Astrocyte of the cerebellum (primary cell): ENCODE measurements at regions not wholly inside any gene's neighbourhood (a gene's known extent, or its start where the extent isn't known, plus 50 kb on each side); places are given as distances from the start of the nearest gene placed in this dataset.
"Not testable (repeated sequence)": the region's sequence is repeated elsewhere in the genome, so short reads cannot be mapped to it uniquely, and the experiment has no call there.

Experiments used
- DNase-seq: peaks from one replicate; pipeline ENCODE4 v3.0.0-alpha.2; 2011; ENCODE audit warnings: low read depth
- H3K4me3 ChIP-seq: 2 replicates; pipeline ENCODE4 v1.5.1; 2011; ENCODE audit warnings: mild to moderate bottlenecking, low read depth, low read length, moderate library complexity
- CTCF ChIP-seq: IDR thresholded peaks from 2 replicates; pipeline ENCODE4 v1.5.1; 2012; ENCODE audit warnings: low read length, low read depth, moderate library complexity, mild to moderate bottlenecking; ENCODE audit errors: missing control alignments
- in situ Hi-C: cut with HindIII; loops from 2 replicates; pipeline ENCODE4 v1.10.0; 2017; ENCODE audit warnings: low sequenced_read_pairs

DNA sequence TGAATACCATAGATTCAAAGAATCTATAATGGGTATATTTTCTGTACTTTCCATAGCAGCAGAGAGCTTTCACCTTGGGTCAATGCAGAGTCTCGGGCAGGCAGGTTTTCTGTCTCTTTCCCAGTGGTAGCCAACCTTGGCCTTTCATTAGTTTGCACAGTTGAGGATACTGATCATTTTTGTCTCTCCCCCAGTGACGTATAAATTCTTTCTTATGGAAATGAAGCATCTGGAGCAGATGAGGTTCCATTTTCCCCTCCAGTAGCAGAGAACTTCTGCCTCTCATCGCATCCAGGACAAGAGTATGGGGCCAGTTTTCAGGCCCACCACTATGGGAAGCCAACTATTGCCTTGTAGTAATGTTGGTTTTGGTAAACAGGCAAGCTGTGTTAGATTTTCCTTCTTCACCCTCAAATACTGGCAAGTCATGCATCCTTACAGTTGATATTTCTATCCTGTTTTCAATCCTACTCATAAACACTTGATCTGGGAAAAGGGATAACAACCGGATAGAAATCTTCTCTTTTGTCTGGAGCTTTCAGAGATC, 845.2 kb upstream of the CDH18 start:
- no peak for TF ChIP-seq CTCF
- in situ Hi-C loops: no loop called here
- no peak overlapping the region for H3K4me3 ChIP-seq
- DNase-seq: no peak

GRCh38 chr5:20832204-20833080, 844.4 kb upstream of the CDH18 start:
- no peak overlapping the region for H3K4me3 ChIP-seq
- TF ChIP-seq CTCF: no peak
- no peak for DNase-seq
- in situ Hi-C loops: no loop called here

DNA sequence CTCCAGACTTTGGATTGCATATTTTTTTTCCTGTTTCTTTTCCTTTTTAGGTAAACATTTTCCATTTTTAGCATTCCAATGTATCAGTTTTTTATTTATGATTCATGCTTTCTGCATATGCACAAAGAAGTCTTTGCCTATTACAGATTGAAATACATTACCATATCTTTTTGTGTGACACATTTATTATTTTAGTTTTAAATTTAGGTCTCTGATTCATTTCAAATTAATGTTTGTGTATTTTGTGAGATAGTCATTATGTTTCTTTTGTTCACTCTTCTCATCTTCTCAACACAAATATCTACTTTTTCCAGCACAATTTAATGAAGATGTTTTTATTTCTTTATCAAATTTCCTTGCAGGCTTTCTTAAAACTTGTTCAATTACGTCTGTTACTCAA, 838.0 kb upstream of the CDH18 start:
- DNase-seq, in situ Hi-C loops, H3K4me3 ChIP-seq: not testable (repeated sequence)

GRCh38 chr5:20797216-20797615, 809.2 kb upstream of the CDH18 start:
- H3K4me3 ChIP-seq, in situ Hi-C loops, DNase-seq: not testable (repeated sequence)

GRCh38 chr5:20784755-20785154, 796.8 kb upstream of the CDH18 start:
- DNase-seq, in situ Hi-C loops: not testable (repeated sequence)

DNA sequence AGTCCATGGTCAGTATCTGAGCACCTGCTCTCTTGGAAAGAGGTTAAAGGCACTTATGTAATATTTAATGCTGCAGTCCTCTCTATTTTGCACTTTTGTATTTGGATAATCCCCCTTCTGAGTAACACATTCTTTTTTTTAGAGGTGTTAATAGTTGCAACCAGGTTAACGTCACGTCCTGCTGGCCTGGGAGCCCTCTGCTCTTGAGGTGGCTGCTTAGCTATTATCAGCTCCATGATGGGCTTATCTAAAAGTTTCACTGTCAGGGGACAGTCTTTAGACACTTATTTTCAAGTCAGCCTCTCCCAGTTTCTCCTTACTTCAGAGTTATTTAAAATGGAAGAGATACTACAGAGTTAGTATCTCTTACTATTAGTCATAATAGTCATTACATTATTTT, 795.5 kb upstream of the CDH18 start:
- in situ Hi-C loops, H3K4me3 ChIP-seq, DNase-seq: not testable (repeated sequence)

More at GRCh38 chr5:20784755-20785154, 796.8 kb upstream of the CDH18 start:
- not testable (repeated sequence) for H3K4me3 ChIP-seq

GRCh38 chr5:20771338-20771737, 783.3 kb upstream of the CDH18 start:
- H3K4me3 ChIP-seq, DNase-seq, in situ Hi-C loops: not testable (repeated sequence)

DNA sequence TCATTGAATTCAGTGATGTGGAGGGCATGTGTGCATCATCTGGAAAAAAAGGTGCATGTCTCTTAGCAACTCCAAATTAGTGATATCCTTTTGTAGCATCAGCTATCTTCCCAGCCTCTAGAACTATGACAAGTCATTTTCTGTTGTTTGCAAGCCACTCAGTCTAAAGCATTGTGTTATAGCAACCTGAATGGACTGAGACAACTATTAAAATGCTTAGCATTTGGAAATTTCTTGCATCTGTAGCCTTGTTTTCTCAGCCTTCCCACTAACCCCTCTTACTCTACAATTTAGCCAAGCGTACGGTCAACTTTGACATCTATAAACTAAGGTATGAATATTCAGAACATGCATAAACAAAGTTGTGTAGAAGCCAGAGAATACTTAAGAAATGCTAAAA, 777.1 kb upstream of the CDH18 start:
- in situ Hi-C loops, DNase-seq, H3K4me3 ChIP-seq: not testable (repeated sequence)

DNA sequence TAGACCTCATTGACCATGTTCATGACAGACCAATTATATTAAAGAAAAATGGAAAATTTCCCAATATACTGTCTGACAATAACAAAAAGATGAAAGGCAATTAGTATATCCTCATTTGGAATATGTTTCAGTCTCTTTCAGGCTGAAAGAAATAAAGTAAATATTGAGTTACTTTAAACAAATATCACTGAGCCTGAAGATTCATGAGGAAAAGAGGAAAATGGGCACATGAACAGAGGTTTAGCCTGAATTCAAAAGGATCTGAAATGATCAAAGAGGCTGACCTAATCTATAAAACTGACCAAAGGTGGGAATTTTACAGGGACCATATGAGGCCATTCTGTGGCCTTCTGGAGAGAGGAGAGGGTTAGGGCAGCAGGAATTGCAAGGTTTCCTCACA, 771.5 kb upstream of the CDH18 start:
- in situ Hi-C loops, H3K4me3 ChIP-seq, DNase-seq: not testable (repeated sequence)

- DNase-seq, in situ Hi-C loops, H3K4me3 ChIP-seq: not testable (repeated sequence)
Measured at GRCh38 chr5:20752179-20752578, 764.2 kb upstream of the CDH18 start.

GRCh38 chr5:20735715-20736114, 747.7 kb upstream of the CDH18 start:
- H3K4me3 ChIP-seq, DNase-seq, in situ Hi-C loops: not testable (repeated sequence)

DNA sequence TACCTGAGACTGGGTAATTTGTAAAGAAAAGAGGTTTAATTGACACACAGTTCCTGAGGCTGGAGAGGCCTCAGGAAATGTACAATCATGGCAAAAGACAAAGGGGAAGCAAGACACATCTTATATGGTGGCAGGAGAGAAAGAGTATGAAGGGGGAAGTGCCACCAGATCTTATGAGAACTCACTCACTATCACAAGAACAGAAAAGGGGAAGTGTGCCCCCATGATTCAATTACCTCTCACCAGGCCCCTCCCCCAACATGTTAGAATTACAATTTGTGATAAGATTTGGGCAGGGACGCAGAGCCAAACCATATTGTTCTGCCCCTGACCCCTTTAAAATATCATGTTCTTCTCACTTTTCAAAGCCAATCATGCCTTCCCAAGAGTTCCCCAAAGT, 744.2 kb upstream of the CDH18 start:
- in situ Hi-C loops, H3K4me3 ChIP-seq, DNase-seq: not testable (repeated sequence)

- DNase-seq, in situ Hi-C loops: not testable (repeated sequence)
Measured at GRCh38 chr5:20721286-20721685, 733.3 kb upstream of the CDH18 start.

GRCh38 chr5:20711520-20712155, 723.6 kb upstream of the CDH18 start:
- in situ Hi-C loops, H3K4me3 ChIP-seq, DNase-seq: not testable (repeated sequence)

More at GRCh38 chr5:20721286-20721685, 733.3 kb upstream of the CDH18 start:
- not testable (repeated sequence) for H3K4me3 ChIP-seq

- DNase-seq, in situ Hi-C loops: not testable (repeated sequence)
Measured at GRCh38 chr5:20707634-20708033, 719.6 kb upstream of the CDH18 start.

More at GRCh38 chr5:20707634-20708033, 719.6 kb upstream of the CDH18 start:
- H3K4me3 ChIP-seq: not testable (repeated sequence)
